HG02623 (cell line): ENCODE measurements at regions not wholly inside any gene's neighbourhood (a gene's known extent, or its start where the extent isn't known, plus 50 kb on each side); places are given as distances from the start of the nearest gene placed in this dataset.

Experiments
- ATAC-seq: cut with Tn5 transposase; IDR thresholded peaks from one replicate; pipeline ENCODE4 v1.9.1; 2021; ENCODE audit warnings: moderate library complexity; ENCODE audit not compliant: unreplicated experiment

- no peak for ATAC-seq
Observed at GRCh38 chr1:96472471-96472870, 249.1 kb upstream of the PTBP2 start.

GRCh38 chr1:96473791-96474434, 247.7 kb upstream of the PTBP2 start:
- no peak for ATAC-seq

GRCh38 chr1:96474985-96475743, 246.4 kb upstream of the PTBP2 start:
- no peak for ATAC-seq

- no peak for ATAC-seq
Observed at GRCh38 chr1:96475903-96476302, 245.7 kb upstream of the PTBP2 start.

- no peak for ATAC-seq
Observed at GRCh38 chr1:96478228-96478627, 243.4 kb upstream of the PTBP2 start.

GRCh38 chr1:96481409-96481808, 240.2 kb upstream of the PTBP2 start:
- ATAC-seq, result no peak

GRCh38 chr1:96482616-96483015, 239.0 kb upstream of the PTBP2 start:
- ATAC-seq, result no peak

GRCh38 chr1:96487394-96487793, 234.2 kb upstream of the PTBP2 start:
- ATAC-seq, result no peak

GRCh38 chr1:96487971-96488370, 233.6 kb upstream of the PTBP2 start:
- no peak for ATAC-seq

- no peak for ATAC-seq
Observed at GRCh38 chr1:96488777-96489176, 232.8 kb upstream of the PTBP2 start.

GRCh38 chr1:96492236-96492635, 229.3 kb upstream of the PTBP2 start:
- no peak for ATAC-seq

- ATAC-seq, result no peak
Observed at GRCh38 chr1:96498744-96499340, 222.7 kb upstream of the PTBP2 start.

- no peak for ATAC-seq
Observed at GRCh38 chr1:96508233-96508632, 213.4 kb upstream of the PTBP2 start.

GRCh38 chr1:96509339-96509738, 212.2 kb upstream of the PTBP2 start:
- no peak for ATAC-seq

GRCh38 chr1:96509951-96510350, 211.6 kb upstream of the PTBP2 start:
- no peak for ATAC-seq

GRCh38 chr1:96510391-96510790, 211.2 kb upstream of the PTBP2 start:
- no peak for ATAC-seq

GRCh38 chr1:96510911-96511310, 210.7 kb upstream of the PTBP2 start:
- no peak for ATAC-seq

GRCh38 chr1:96513136-96513535, 208.4 kb upstream of the PTBP2 start:
- ATAC-seq, result no peak

GRCh38 chr1:96515430-96515829, 206.2 kb upstream of the PTBP2 start:
- peak; percentile 88 for ATAC-seq

- ATAC-seq, result peak; percentile 38
Observed at GRCh38 chr1:96515925-96516324, 205.7 kb upstream of the PTBP2 start.

GRCh38 chr1:96519851-96520578, 201.6 kb upstream of the PTBP2 start:
- ATAC-seq, result no peak

GRCh38 chr1:96520579-96520947, 201.0 kb upstream of the PTBP2 start:
- no peak for ATAC-seq
